ENCODE measurements at regions not wholly inside any gene's neighbourhood (a gene's known extent, or its start where the extent isn't known, plus 50 kb on each side); places are given as distances from the start of the nearest gene placed in this dataset.
A peak's percentile ranks its signal among the peaks of the same experiment; 100 is the strongest.
"Not testable (repeated sequence)": the region's sequence is repeated elsewhere in the genome, so short reads cannot be mapped to it uniquely, and the experiment has no call there.

DNA sequence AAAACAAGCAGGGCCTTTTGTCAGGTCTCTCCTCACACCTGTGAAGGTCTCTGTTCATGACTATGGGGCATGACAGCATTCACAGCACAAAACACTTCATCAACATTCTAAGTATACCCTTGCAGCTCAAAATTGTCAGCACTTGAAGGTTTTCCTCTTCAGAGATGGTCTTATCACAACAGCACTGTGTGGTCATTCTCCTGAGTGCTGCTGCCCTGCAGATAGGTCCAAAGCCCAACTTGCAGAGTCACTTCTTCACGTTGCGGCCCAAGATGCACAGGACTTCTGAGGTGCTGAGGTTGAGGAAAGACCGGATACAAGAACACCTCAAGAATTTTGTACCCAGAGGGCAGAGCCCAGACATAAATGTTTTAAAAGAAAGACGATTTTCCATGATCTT lies 574.5 kb downstream of the UQCRFS1 start:
- no peak for DNase-seq (ENCODE audit: low read depth in 3 of 3, low spot score in 1 of 3)

DNA sequence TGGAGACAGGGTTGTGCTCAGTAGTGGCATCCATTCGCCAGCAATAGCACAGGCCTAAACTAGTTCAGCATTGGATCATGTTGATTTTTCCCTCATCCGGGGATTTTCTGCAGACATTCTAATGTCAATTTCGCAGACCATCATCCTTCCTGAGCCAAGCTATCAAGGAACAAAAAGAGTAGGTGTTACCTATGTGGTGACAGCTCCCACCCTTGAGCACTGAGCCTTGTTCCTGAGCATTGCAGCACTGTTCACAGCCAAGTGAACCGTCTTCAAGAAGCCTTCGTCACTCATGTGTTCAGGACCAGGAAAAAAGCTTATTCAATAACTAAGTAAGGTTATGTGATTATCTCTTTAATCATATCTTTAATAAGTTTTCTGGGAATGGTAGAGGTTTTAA lies 576.2 kb downstream of the UQCRFS1 start:
- DNase-seq (ENCODE audit: low read depth in 3 of 3, low spot score in 1 of 3), result no peak

DNA sequence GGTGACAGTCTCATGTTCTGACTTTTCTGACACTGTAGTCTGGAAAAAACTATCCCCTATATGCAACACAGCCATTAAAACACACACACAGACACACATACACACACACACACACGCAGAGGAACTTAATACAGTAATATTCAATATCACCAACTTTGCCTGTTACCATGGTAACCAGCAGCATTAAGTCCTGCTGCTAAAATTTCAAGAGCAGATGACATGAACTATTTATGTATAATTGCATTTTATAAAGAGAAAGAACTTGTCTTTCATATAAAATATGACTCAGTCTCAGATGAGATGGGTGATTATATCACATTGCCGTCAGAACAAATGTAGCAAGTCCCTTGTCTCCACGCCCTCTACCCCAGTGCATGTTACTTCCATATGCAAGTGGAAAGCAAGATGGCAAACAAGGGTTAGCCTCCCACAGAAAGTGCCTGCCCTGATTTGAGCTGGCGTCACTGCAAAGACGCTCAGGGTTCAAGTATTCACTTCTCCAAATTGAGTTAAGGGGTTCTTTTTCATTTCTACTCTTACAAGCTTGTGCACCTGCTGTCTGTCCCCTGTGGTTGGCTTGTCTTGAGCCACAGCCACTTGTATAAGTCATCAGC lies 576.8 kb downstream of the UQCRFS1 start:
- DNase-seq (ENCODE audit: low read depth in 3 of 3, low spot score in 1 of 3), result no peak

DNA sequence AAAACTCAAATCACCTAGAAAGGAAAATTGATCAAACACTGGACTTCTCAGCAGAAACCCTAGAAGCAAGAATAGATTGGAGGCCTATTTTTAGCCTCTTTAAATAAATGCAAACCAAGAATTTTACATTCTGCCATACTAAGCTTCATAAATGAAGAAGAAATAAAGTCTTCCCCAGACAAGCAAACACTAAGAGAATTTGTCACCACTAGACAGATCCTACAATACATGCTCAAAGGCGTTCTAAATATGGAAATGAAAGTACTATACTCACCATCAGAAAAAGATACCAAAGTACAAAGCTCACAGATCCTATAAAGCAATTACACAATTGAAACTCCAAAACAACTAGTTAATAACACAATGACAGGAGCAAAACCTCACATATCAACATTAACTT lies 578.1 kb downstream of the UQCRFS1 start:
- DNase-seq (ENCODE audit: low read depth in 3 of 3, low spot score in 1 of 3), result no peak

DNA sequence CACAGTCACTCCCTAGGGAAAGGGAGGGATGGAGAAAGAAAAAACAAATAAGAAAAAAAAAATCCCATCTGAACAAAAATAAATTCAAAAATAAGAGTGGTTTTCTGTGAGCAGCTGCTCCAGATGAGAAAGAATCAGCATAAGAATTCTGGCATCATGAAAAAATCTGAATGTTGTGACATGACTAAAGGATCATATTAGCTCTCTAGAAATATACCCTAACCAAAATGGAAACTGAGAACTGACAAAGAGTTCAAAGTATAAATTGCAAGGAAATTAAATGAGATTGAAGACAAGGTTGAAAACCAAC lies 579.0 kb downstream of the UQCRFS1 start:
- no peak for DNase-seq (ENCODE audit: low read depth in 3 of 3, low spot score in 1 of 3)

DNA sequence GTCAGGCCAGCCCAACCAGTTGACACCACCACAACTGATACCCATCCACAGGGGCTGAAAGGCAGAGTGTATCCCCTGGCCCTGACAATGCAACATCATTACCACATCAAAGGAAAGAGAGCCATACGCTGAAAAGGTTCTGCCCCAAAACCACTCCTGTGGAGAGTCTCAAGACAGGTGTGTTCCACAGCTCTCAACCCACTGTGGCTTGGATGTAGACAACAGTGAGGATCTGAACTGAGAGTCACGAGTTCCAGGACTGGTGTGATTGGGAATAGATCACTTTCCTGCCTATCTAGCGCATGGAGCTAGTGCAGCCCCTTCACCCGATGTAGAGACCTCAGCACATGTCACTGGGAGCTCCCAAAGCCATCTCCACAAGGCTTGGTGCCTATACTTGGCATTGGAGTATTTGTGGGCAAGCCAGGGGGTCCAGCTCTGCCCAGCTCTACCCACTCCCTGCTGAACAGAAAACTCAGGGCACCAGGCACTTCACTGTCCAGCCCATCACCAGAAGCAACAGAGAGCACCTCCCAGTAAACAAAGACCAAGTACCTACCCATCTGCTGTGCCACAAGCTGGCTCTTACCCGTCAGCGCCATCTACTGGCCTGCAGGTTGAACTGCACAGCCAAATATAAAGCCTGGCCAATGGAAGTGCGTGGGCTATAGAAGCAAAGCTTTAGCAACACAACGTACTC lies 579.5 kb downstream of the UQCRFS1 start:
- peak in 1 of 3 donors; percentile 28 for DNase-seq (ENCODE audit: low read depth in 3 of 3, low spot score in 1 of 3)

DNA sequence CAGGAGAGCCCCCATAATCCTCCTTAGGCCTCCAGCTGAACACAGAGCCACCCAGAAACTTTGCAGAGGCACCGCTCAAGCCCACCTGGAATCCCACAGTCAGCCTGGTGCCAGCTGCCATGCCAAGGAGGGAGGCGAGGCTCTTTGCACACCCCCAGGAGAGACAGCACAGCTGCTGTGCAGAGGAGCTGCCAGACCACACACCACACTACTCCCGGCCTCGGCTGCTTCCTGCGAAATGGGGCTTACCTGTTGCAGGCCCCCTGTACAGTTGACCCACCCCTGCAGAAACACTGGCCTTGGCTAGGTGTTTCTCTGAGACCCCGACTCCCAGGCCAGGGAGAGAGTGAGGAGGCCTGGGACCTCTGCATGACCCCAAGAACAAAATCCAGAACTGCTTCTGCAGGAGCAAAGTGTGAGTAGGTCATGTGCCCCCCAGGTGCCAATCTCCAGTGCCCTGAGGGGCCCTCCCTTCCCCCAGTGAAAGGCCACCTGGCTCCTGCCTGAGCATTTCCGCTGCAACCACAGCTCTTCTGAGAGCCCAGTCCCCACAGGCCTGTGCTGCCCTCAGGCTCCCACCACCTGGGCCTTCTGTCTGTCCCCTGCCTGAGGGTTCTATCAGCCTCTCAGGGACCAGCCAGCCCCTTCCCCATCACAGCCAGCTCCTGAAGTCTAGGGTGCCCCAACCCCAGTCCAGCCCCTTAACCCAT lies 580.4 kb downstream of the UQCRFS1 start:
- no peak for DNase-seq (ENCODE audit: low read depth in 3 of 3, low spot score in 1 of 3)

DNA sequence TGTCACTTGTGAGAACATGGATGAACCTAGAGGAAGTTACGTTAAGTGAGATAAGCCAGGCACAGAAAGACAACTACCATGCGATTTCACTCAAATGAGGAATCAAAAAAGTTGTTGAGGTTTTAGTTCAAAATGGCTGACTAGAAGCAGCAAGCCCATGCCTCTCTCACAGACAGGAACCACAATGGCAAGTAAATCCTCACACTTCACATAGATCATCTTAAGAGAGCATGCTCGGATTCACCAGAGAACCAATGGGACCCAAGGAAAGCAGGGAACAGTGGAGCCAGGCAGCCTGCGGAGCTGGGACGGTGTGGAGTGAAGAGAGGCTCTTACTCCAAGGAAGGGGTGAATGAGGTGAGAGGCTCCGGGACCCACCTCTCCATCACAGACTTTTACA lies 581.0 kb downstream of the UQCRFS1 start:
- no peak for DNase-seq (ENCODE audit: low read depth in 3 of 3, low spot score in 1 of 3)

DNA sequence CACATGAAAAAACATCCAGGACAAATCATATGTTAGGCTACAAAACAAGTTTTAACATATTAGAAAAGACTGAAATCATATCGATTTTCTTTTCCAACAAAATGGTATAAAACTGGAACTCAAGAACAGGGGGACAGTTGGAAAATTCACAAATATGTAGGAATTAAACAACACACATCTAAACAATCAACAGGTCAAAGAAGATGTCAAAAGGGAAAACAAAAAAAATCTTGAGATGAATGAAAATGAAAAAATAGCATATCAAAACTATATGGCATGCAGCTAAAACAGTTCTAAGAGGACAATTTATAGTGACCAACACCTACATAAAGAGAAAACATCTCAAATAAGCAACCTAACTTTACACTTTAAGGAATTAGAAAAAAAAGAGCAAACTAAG lies 585.3 kb downstream of the UQCRFS1 start:
- no peak for DNase-seq (ENCODE audit: low read depth in 3 of 3, low spot score in 1 of 3)

DNA sequence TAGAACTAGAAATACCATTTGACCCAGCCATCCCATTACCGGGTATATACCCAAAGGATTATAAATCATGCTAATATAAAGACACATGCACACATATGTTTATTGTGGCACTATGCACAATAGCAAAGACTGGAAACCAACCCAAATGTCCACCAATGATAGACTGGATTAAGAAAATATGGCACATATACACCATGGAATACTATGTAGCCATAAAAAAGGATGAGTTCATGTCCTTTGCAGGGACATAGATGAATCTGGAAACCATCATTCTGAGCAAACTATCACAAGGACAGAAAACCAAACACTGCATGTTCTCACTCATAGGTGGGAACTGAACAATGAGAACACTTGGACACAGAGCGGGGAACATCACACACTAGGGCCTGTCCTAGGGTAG lies 586.5 kb downstream of the UQCRFS1 start:
- not testable (repeated sequence) for DNase-seq (ENCODE audit: low read depth in 3 of 3, low spot score in 1 of 3)

DNA sequence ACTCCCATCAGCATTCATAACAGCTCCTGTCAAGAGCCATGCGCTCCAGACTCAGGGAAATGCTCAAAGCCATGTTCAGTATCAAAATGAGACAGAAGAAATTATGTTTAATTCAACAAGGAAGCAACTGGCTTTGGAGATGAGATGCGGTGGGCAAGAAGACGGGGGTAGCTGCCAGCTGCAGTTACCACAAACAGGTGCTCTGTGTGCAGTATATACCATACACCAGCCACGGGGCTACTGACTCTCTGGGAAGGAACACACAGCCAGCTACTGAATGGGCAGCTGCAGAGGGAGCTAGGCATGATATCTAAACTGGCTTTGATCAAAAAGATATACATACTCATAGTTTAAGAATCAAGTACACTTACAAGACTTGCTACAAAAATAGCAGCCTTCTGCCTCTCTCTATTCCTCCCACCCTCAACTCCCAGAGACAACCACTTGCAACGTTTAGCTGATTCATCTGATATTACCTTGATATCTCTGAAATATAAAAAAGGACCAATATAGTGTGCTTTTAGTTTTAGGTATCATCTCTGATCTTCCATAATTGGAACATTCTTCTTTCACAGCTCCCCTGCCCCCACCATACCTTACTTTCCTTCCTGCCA lies 593.0 kb downstream of the UQCRFS1 start:
- DNase-seq (ENCODE audit: low read depth in 3 of 3, low spot score in 1 of 3), result no peak

DNA sequence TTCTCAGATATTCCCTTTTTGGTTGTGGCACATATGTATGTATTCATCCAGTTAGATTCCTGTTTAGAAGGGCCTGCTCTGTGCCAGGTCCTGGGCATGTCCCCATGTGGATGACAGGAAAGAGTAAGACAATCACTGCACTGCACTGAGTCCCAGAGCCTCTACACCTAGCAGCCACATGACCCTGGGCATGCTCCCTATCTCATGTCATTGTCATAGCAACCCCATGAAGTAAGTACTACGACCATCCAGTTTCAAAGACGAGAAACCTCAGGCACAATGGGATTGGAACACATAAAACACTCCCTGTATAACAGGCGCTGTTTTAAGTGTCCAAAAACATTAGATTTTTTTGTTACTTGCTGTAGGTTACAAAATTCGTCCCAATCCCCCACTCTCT lies 594.4 kb downstream of the UQCRFS1 start:
- no peak for DNase-seq (ENCODE audit: low read depth in 3 of 3, low spot score in 1 of 3)

DNA sequence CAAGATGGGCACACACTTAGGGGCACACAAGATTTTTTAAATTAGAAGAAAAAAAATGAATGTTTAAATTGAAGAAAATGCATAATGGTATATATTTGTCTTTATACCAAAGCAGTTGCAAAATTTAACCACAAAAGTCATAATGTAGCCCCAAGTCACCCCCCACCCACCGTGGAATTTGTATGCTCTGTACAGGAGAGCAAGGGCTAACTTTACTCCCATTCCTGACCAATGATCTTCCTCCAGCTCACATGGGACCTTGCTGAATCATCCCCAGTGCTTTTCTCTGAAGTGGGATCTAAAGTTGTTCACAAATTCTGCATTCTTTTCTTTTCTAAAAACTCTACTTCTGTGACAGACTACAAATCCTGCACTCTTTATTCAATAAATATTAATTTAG lies 597.0 kb downstream of the UQCRFS1 start:
- no peak for DNase-seq (ENCODE audit: low read depth in 3 of 3, low spot score in 1 of 3)

DNA sequence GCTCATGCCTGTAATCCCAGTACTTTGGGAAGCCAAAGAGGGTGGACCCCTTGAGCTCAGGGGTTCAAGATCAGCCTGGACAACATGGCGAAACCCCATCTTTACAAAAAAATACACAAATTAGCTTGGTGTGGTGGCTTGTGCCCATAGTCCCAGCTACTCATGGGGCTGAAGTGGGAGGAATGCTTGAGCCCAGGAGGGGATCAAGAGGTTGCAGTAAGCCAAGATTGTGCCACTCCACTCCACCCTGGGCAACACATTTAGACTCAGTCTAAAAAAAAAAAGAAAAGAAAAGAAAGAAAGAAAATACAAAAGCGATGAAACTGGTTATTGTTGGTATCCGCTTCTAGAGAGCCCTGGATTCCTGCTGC lies 597.4 kb downstream of the UQCRFS1 start:
- no peak for DNase-seq (ENCODE audit: low read depth in 3 of 3, low spot score in 1 of 3)

DNA sequence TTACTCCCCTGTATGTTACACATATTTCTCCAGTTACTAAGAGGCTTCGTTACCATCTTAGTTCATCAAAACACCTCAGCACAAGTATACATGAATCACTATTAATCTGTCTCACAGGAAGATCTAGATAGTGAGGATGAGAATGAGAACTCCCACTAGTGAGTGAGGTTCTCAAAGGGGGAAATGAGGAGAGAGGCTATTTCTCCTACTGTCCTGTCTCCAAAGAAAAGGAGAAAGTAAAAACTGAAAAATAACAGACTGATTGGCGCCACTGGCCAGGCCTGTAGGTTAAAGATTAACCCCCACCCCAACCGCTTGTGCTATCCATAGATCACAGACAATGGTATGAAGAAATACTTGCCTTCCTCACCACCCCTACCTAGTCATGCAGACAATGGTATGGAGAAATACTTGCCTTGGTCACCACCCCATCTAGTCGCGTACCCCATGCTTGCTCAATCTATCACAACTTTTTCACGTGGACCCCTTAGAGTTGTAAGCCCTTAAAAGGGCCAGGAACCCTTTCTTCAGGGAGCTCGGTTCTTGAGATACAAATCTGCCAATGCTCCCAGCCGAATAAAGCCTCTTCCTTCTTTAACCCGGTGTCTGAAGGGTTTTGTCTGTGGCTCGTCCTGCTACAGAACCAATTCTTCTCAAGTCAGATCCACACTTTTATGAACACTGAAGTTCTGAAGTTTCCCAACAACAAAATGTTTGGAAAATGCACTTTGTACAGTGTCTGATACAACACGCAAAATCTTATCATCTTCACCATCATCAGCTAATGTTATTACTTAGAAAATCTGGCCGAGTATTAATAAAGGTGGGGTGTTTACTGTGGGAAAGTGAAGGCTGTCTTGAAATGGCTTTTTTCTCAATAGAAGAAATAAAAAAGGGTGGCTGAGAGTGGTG lies 598.1 kb downstream of the UQCRFS1 start:
- no peak for DNase-seq (ENCODE audit: low read depth in 3 of 3, low spot score in 1 of 3)

DNA sequence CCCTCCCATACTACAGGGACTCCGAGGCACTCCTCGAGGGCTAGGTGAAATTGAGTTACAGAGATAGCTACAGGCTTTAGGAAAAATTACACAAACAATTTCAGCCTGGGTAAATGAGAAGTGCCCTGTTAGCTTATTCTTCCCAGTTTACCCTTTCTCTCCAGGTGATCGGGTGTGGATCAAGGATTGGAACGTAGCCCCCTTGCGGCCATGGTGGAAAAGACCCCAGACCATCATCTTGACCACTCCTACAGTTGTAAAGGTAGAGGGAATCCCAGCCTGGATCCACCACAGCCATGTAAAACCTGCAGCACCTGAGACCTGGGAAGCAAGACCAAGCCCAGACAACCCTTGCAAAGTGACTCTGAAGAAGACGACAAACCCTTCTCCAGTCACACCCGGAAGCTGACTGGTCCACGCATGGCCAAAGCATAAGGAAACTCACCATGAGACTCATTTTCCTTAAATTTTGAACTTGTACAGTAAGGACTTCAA lies 600.6 kb downstream of the UQCRFS1 start:
- no peak for DNase-seq (ENCODE audit: low read depth in 3 of 3, low spot score in 1 of 3)

DNA sequence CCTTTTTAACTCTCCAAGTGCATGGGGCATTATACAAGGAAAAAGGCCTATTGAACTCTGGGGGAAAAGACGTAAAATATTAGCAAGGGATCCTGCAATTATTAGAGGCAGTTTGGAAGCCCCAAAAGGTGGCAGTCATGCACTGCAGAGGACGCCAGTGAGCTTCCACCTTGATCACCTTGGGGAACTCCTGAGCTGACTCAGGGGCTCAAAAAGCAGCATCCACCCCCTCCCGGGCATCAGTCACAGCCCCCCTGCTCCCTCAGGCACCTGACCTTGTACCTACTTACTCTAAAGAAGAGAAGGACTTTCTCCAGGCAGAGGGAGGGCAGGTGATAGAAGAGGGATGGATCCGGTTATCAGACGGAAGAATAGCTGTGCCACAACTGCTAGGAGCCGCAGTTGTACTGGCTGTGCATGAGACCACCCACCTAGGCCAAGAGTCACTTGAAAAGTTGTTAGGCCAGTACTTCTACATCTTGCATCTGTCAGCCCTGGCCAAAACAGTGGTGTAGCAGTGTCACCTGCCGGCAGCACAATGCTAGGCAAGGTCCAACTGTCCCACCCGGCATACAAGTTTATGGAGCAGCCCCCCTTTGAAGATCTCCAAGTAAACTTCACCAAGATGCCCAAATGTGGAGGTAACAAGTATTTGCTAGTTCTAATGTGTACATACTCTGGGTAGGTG lies 601.6 kb downstream of the UQCRFS1 start:
- not testable (repeated sequence) for DNase-seq (ENCODE audit: low read depth in 3 of 3, low spot score in 1 of 3)

DNA sequence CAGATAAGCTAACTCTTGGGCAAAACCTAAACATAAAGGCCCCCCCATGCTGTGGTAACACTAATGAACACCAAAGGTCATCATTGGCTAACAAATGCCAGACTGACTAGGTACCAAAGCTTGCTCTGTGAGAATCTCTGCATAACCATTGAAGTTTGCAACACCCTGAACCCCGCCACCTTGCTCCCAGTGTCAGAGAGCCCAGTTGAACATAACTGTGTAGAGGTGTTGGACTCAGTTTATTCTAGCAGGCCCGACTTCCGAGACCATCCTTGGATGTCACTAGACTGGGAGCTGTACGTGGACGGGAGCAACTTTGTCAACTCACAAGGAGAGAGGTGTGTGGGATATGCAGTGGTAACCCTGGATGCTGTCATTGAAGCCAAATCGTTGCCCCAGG lies 602.2 kb downstream of the UQCRFS1 start:
- no peak for DNase-seq (ENCODE audit: low read depth in 3 of 3, low spot score in 1 of 3)

DNA sequence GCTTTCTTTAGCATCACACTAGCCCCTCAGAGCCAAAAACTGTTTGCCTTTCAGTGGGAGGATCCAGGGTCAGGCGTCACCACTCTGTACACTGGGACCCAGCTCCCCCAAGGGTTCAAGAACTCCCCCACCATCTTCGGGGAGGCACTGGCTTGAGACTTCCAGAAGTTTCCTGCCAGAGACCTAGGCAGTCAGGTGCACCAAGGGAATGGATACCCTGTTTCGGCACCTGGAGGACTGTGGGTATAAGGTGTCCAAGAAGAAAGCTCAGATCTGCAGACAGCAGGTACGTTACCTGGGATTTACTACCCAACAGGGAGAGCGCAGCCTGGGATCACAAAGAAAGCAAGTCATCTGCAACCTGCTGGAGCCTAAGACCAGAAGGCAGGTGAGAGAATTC lies 603.0 kb downstream of the UQCRFS1 start:
- no peak for DNase-seq (ENCODE audit: low read depth in 3 of 3, low spot score in 1 of 3)

DNA sequence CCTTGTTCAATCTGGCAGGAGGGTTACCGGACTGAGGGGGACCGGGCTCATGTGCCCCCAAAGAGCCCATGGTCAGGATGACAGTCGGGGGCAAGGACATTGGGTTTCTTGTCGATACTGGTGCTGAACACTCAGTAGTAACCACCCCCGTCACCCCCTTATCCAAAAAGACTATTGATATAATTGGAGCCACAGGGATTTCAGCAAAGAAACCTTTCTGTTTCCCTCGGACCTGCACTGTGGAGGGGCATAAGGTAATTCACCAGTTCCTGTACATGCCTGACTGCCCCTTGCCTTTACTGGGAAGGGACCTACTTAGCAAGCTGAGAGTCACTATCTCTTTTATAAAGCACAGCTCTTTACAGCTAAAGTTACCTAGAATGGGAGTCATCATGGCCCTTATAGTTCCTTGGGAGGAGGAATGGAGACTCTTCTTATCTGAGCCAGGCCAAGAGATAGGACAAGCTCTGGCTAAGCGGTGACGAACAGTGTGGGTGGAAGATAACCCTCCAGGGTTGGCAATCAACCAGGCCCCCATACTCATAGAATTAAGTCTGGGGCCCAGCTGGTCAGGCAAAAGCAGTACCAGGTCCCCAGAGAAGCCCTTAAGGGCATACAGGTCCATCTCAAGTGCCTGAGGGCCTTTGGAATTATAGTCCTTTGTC lies 603.7 kb downstream of the UQCRFS1 start:
- no peak for DNase-seq (ENCODE audit: low read depth in 3 of 3, low spot score in 1 of 3)

Data from stimulated activated CD4-positive, alpha-beta T cell treated with anti-CD3 and anti-CD28 coated beads, TNF-alpha, amount 100 ng/mL, for 1 hour (primary cell).